ENCODE measurements at regions not wholly inside any gene's neighbourhood (a gene's known extent, or its start where the extent isn't known, plus 50 kb on each side); places are given as distances from the start of the nearest gene placed in this dataset.

GRCh38 chr1:110280126-110280525 is 59.1 kb upstream of the RBM15 start:
- Mint-ChIP-seq H3K36me3 (no peaks in the 10 kb centered on the region), H3K27me3 (ENCODE audit: low read depth) (peaks cover 2% of the 10 kb centered on the region), H3K4me3 (no peak overlapping the region), H3K27ac (no peak overlapping the region), H3K9me3 (peaks cover 6% of the 10 kb centered on the region), H3K4me1 (peaks cover 3% of the 10 kb centered on the region; the same call in 1 of the 2 replicates)
- CTCF ChIA-PET: interaction anchor here (0.7 to 3.5 kb wide), 12 partner anchors 9 to 216 kb away, joined by 3 to 38 read pairs (median 4); partner anchors contain the start of gene KCNC4
- peak; percentile 86 for ATAC-seq
- POLR2A ChIA-PET: interaction anchor here (1.1 kb wide), 1 partner anchor 33 kb away, joined by 3 read pairs; no protein-coding TSS in a partner anchor
- no peak for DNase-seq (ENCODE audit: low spot score)
- no peak for TF ChIP-seq FOXJ3 (CRISPR knock-in tag; IDR thresholded peaks at IDR 0.05; ENCODE audit: borderline replicate concordance)

GRCh38 chr1:110280804-110281203 is 58.4 kb upstream of the RBM15 start:
- H3K27ac Mint-ChIP-seq: no peak overlapping the region
- POLR2A ChIA-PET: no interaction called here

GRCh38 chr1:110281363-110282290 is 57.5 kb upstream of the RBM15 start:
- no peak for DNase-seq (ENCODE audit: low spot score)
- ATAC-seq: no peak
- Mint-ChIP-seq H3K9me3 (peaks cover 6% of the 10 kb centered on the region), H3K27ac (no peak overlapping the region), H3K36me3 (no peaks in the 10 kb centered on the region), H3K27me3 (ENCODE audit: low read depth) (peaks cover 2% of the 10 kb centered on the region), H3K4me3 (no peak overlapping the region), H3K4me1 (peaks cover 3% of the 10 kb centered on the region; the same call in 1 of the 2 replicates)
- POLR2A ChIA-PET: no interaction called here
- CTCF ChIA-PET: interaction anchor here (1.1 to 3.5 kb wide), 4 partner anchors 31 to 214 kb away, joined by 3 to 38 read pairs (median 19); partner anchors contain the start of genes KCNC4 and RBM15
- TF ChIP-seq ZMAT4 (CRISPR knock-in tag; IDR thresholded peaks at IDR 0.05) (no peak), PREB (CRISPR knock-in tag; IDR thresholded peaks at IDR 0.05; ENCODE audit: borderline replicate concordance) (no peak), STAT6 (CRISPR knock-in tag; conservative IDR thresholded peaks at IDR 0.05; ENCODE audit: low read depth) (no peak), AR (CRISPR knock-in tag; IDR thresholded peaks at IDR 0.05) (no peak), EMX1 (CRISPR knock-in tag; IDR thresholded peaks at IDR 0.05) (no peak), ZBTB21 (CRISPR knock-in tag; IDR thresholded peaks at IDR 0.05; ENCODE audit: borderline replicate concordance) (no peak), MLX (CRISPR knock-in tag; IDR thresholded peaks at IDR 0.05) (no peak), CREB1 (CRISPR knock-in tag; IDR thresholded peaks at IDR 0.05) (no peak), ATF1 (CRISPR knock-in tag; IDR thresholded peaks at IDR 0.05) (no peak), ZNF671 (CRISPR knock-in tag; IDR thresholded peaks at IDR 0.05) (no peak), MAX (CRISPR knock-in tag; IDR thresholded peaks at IDR 0.05) (no peak), ZNF317 (CRISPR knock-in tag; IDR thresholded peaks at IDR 0.05; ENCODE audit: borderline replicate concordance, low read depth) (no peak), NR3C1 (CRISPR knock-in tag; conservative IDR thresholded peaks at IDR 0.05; ENCODE audit: low read depth) (no peak), NFE2L1 (CRISPR knock-in tag; IDR thresholded peaks at IDR 0.05) (no peak), GRHL2 (CRISPR knock-in tag; IDR thresholded peaks at IDR 0.05; ENCODE audit: insufficient replicate concordance, severe bottlenecking) (no peak), IRF1 (CRISPR knock-in tag; IDR thresholded peaks at IDR 0.05) (no peak), ETV6 (CRISPR knock-in tag; IDR thresholded peaks at IDR 0.05) (no peak)

More at GRCh38 chr1:110280804-110281203, 58.4 kb upstream of the RBM15 start:
- H3K9me3 Mint-ChIP-seq: peaks cover 6% of the 10 kb centered on the region
- H3K36me3 Mint-ChIP-seq: no peaks in the 10 kb centered on the region
- H3K4me3 Mint-ChIP-seq: no peak overlapping the region
- no peak for ATAC-seq
- CTCF ChIA-PET: interaction anchor here (0.8 to 3.5 kb wide), 9 partner anchors 11 to 215 kb away, joined by 3 to 38 read pairs (median 4); partner anchors contain the start of genes KCNC4 and RBM15
- DNase-seq (ENCODE audit: low spot score): no peak
- TF ChIP-seq ESRRA (CRISPR knock-in tag; IDR thresholded peaks at IDR 0.05; ENCODE audit: borderline replicate concordance) (no peak), ZBTB21 (CRISPR knock-in tag; IDR thresholded peaks at IDR 0.05; ENCODE audit: borderline replicate concordance) (no peak), ETV6 (CRISPR knock-in tag; IDR thresholded peaks at IDR 0.05) (no peak), MXD4 (CRISPR knock-in tag; IDR thresholded peaks at IDR 0.05; ENCODE audit: borderline replicate concordance) (no peak), HMGA2 (CRISPR knock-in tag; IDR thresholded peaks at IDR 0.05) (no peak)
- H3K4me1 Mint-ChIP-seq: peaks cover 3% of the 10 kb centered on the region; the same call in 1 of the 2 replicates
- peaks cover 2% of the 10 kb centered on the region for H3K27me3 Mint-ChIP-seq (ENCODE audit: low read depth)

Measured in WTC11 (cell line).